Endothelial cell of umbilical vein (primary cell): ENCODE measurements at regions not wholly inside any gene's neighbourhood (a gene's known extent, or its start where the extent isn't known, plus 50 kb on each side); places are given as distances from the start of the nearest gene placed in this dataset.
A peak's percentile ranks its signal among the peaks of the same experiment; 100 is the strongest.

Experiments
- BruUV-seq: library from RNA; stranded (reverse); fragments of 400-500 nt; replicated peaks from 2 replicates; lab custom pipeline; 2021; lab: Mats Ljungman, UMichigan
- CTCF ChIA-PET: fragments of 300-600, 350-600 bp; sonication (Branson Sonifier 250); formaldehyde crosslinking; loops from one replicate; lab custom pipeline; 2021; ENCODE audit warnings: antibody characterized with exemption, inconsistent platforms; lab: Charles Lee
- POLR2A ChIA-PET: fragments of 300-600, 350-600 bp; sonication (Branson Sonifier 250); formaldehyde crosslinking; loops from one replicate; lab custom pipeline; 2021; ENCODE audit warnings: antibody characterized with exemption, inconsistent platforms; lab: Charles Lee
- DNase-seq: peaks from one replicate; pipeline ENCODE4 v3.0.0-alpha.2; 2011; ENCODE audit warnings: low read depth, low spot score
- FAIRE-seq: peaks from 2 replicates; lab custom pipeline; 2011; peaks lifted over from hg19 to GRCh38; lab: Jason Lieb, UNC
- H2AFZ ChIP-seq: 2 replicates; pipeline ENCODE4 v1.6.0; 2012; ENCODE audit warnings: low read depth, low read length, control low read depth, inconsistent platforms
- H3K27ac ChIP-seq: 2 replicates; pipeline ENCODE4 v1.5.1; 2011; ENCODE audit warnings: low read depth, mild to moderate bottlenecking, control low read depth, low read length, moderate library complexity; ENCODE audit not compliant: insufficient read depth
- H3K27me3 ChIP-seq, 2 experiments: 2 replicates each; pipeline versions ENCODE4 v1.6.0 to v1.6.1; 2011; ENCODE audit warnings: low read length in 2 of 2, mixed read lengths in 1 of 2; ENCODE audit not compliant: control insufficient read depth in 2 of 2, insufficient read depth in 2 of 2
- H3K36me3 ChIP-seq, 2 experiments: 2 replicates in 1 of 2; 3 replicates in 1 of 2; pipeline ENCODE4 v1.5.1; 2011; ENCODE audit warnings: low read length in 2 of 2, mild to moderate bottlenecking in 1 of 2, moderate library complexity in 1 of 2; ENCODE audit not compliant: control insufficient read depth in 2 of 2, insufficient read depth in 2 of 2; ENCODE audit errors: extremely low read depth in 1 of 2
- H3K4me1 ChIP-seq: 3 replicates; pipeline ENCODE4 v1.5.1; 2011; ENCODE audit warnings: mild to moderate bottlenecking, low read length; ENCODE audit not compliant: control insufficient read depth, insufficient read depth; ENCODE audit errors: extremely low read depth
- H3K4me2 ChIP-seq: 2 replicates; pipeline ENCODE4 v1.6.1; 2011; ENCODE audit warnings: low read length, control low read depth, mixed read lengths; ENCODE audit not compliant: insufficient read depth
- H3K4me3 ChIP-seq, 3 experiments: fragments of 200-600 bp in 1 of 3; sonication (generic), shearing (Covaris generic) in 1 of 3; replicated peaks in 1 of 3; 2 replicates each; pipeline ENCODE4 v1.5.1; 2011 to 2016; ENCODE audit warnings: control low read depth in 3 of 3, low read length in 3 of 3, mild to moderate bottlenecking in 2 of 3, inconsistent platforms in 1 of 3, low read depth in 1 of 3, moderate library complexity in 1 of 3; ENCODE audit not compliant: insufficient read depth in 1 of 3
- H3K79me2 ChIP-seq: 2 replicates; pipeline ENCODE4 v1.6.0; 2012; ENCODE audit warnings: low read length, inconsistent platforms; ENCODE audit not compliant: control insufficient read depth, insufficient read depth
- H3K9ac ChIP-seq: replicated peaks from 2 replicates; pipeline ENCODE3; 2011; ENCODE audit warnings: low read length, control low read depth; ENCODE audit not compliant: insufficient read depth; ENCODE audit errors: extremely low read depth
- H3K9me1 ChIP-seq: replicated peaks from 3 replicates; pipeline ENCODE4 v1.6.0; 2011; ENCODE audit warnings: mild to moderate bottlenecking, low read length; ENCODE audit not compliant: control insufficient read depth, insufficient read depth; ENCODE audit errors: extremely low read depth
- H3K9me3 ChIP-seq: replicated peaks from 2 replicates; pipeline ENCODE4 v1.5.1; 2012; ENCODE audit warnings: low read length, inconsistent platforms; ENCODE audit not compliant: control insufficient read depth, insufficient read depth
- H4K20me1 ChIP-seq: replicated peaks from 2 replicates; pipeline ENCODE3; 2011; ENCODE audit warnings: mild to moderate bottlenecking, low read length; ENCODE audit not compliant: control insufficient read depth, insufficient read depth; ENCODE audit errors: extremely low read depth
- EZH2 ChIP-seq: IDR thresholded peaks from 2 replicates; pipeline ENCODE4 v1.6.1; 2012; ENCODE audit warnings: borderline replicate concordance, low read depth, mild to moderate bottlenecking, moderate library complexity, low read length, inconsistent platforms; ENCODE audit not compliant: severe bottlenecking
- GATA2 ChIP-seq: IDR thresholded peaks from 2 replicates; pipeline ENCODE4 v1.7.0; 2011; ENCODE audit warnings: low read depth, mild to moderate bottlenecking, moderate library complexity, mixed read lengths, low read length; ENCODE audit not compliant: insufficient read length, insufficient read depth
- JUN ChIP-seq: IDR thresholded peaks from 2 replicates; pipeline ENCODE4 v1.6.1; 2011; ENCODE audit warnings: borderline replicate concordance, low read depth; ENCODE audit not compliant: insufficient read length, insufficient read depth
- MAX ChIP-seq: IDR thresholded peaks from 2 replicates; pipeline ENCODE4 v1.6.1; 2011; ENCODE audit not compliant: insufficient read depth, insufficient read length
- POLR2A ChIP-seq: IDR thresholded peaks from 2 replicates; pipeline ENCODE4 v1.6.1; 2012; ENCODE audit warnings: low read depth, mild to moderate bottlenecking, control low read depth, low read length
- POLR2AphosphoS5 ChIP-seq: IDR thresholded peaks from 2 replicates; pipeline ENCODE4 v1.6.1; 2012; ENCODE audit warnings: low read depth, mild to moderate bottlenecking, control low read depth, low read length, moderate library complexity; ENCODE audit not compliant: insufficient read depth
- dilution Hi-C: fragments of 300-500 bp; cut with MboI; formaldehyde crosslinking; loops from one replicate; pipeline ENCODE4 v1.15.0; 2019; ENCODE audit warnings: low sequenced_read_pairs; ENCODE audit not compliant: extremely low pct_ligation_motif_present
- intact Hi-C: fragments of 100-400 bp; cut with micrococcal nuclease; formaldehyde crosslinking; loops from one replicate; pipeline ENCODE4 v1.10.0; 2022

GRCh38 chr7:118615-119391 is 73.6 kb upstream of the FAM20C start:
- FAIRE-seq (no peak), DNase-seq (no peak)
- ChIA-PET POLR2A (no interaction called here), CTCF (interaction anchor here (1.0 kb wide), 1 partner anchor 55 kb away, joined by 5 read pairs; no protein-coding TSS in a partner anchor)
- TF ChIP-seq GATA2 (no peak), MAX (no peak), JUN (no peak), EZH2 (no peak), POLR2AphosphoS5 (no peak), POLR2A (no peak)
- Histone ChIP-seq H3K9me1 (no peaks in the 10 kb centered on the region), H3K79me2 (no peaks in the 10 kb centered on the region), H3K36me3 (no peaks in the 10 kb centered on the region), H3K9ac (no peak overlapping the region), H4K20me1 (no peaks in the 10 kb centered on the region), H3K27me3 (peaks cover 2% of the 10 kb centered on the region in 2 experiments), H3K4me1 (no peaks in the 10 kb centered on the region), H3K27ac (no peak overlapping the region), H3K4me2 (no peak overlapping the region), H3K9me3 (no peaks in the 10 kb centered on the region), H2AFZ (peak overlapping the region; percentile 73), H3K4me3 (no peak overlapping the region)
- dilution Hi-C loops: no loop called here
- BruUV-seq: no TSS peak
- intact Hi-C loops: no loop called here
